H1 (cell line): ENCODE measurements at regions not wholly inside any gene's neighbourhood (a gene's known extent, or its start where the extent isn't known, plus 50 kb on each side); places are given as distances from the start of the nearest gene placed in this dataset.
A peak's percentile ranks its signal among the peaks of the same experiment; 100 is the strongest.

Experiments
- CTCF ChIA-PET: fragments of 300-600 bp; sonication (Branson Sonifier 250); formaldehyde crosslinking; loops from one replicate; lab custom pipeline; 2021; ENCODE audit not compliant: partially characterized antibody; lab: Charles Lee
- POLR2A ChIA-PET: fragments of 300-600 bp; sonication (Branson Sonifier 250); formaldehyde crosslinking; loops from one replicate; lab custom pipeline; 2021; ENCODE audit warnings: inconsistent platforms; ENCODE audit not compliant: partially characterized antibody; lab: Charles Lee
- DNase-seq, 2 experiments: peaks; one replicate each; pipeline versions ENCODE4 v3.0.0 to v3.0.0-alpha.2; 2010 to 2022; ENCODE audit warnings: low spot score in 2 of 2, low read depth in 1 of 2, mixed read lengths in 1 of 2
- FAIRE-seq: peaks from 2 replicates; lab custom pipeline; 2011; peaks lifted over from hg19 to GRCh38; lab: Jason Lieb, UNC
- H2AFZ ChIP-seq: 2 replicates; pipeline ENCODE4 v1.8.1; 2012; ENCODE audit warnings: low read length, inconsistent platforms
- H2AK5ac ChIP-seq: 2 replicates; pipeline ENCODE4 v1.6.1; 2013; ENCODE audit warnings: low read depth, low read length
- H2BK120ac ChIP-seq: replicated peaks from 2 replicates; pipeline ENCODE3; 2013; ENCODE audit warnings: low read depth, low read length, inconsistent platforms
- H2BK12ac ChIP-seq: 2 replicates; pipeline ENCODE4 v1.6.1; 2013; ENCODE audit warnings: low read depth, low read length
- H2BK15ac ChIP-seq: 2 replicates; pipeline ENCODE4 v1.6.1; 2013; ENCODE audit warnings: low read length
- H2BK20ac ChIP-seq: 2 replicates; pipeline ENCODE4 v1.6.1; 2013; ENCODE audit warnings: low read length
- H2BK5ac ChIP-seq: 2 replicates; pipeline ENCODE4 v1.6.1; 2013; ENCODE audit warnings: low read depth, low read length
- H3K14ac ChIP-seq: 2 replicates; pipeline ENCODE4 v1.6.1; 2013; ENCODE audit warnings: inconsistent platforms; ENCODE audit not compliant: insufficient read length
- H3K18ac ChIP-seq: 2 replicates; pipeline ENCODE4 v1.6.1; 2013; ENCODE audit warnings: low read length; ENCODE audit errors: extremely low read depth
- H3K23ac ChIP-seq: 2 replicates; pipeline ENCODE4 v1.6.1; 2013; ENCODE audit warnings: inconsistent platforms; ENCODE audit not compliant: insufficient read length
- H3K23me2 ChIP-seq: 2 replicates; pipeline ENCODE4 v1.6.1; 2013; ENCODE audit warnings: low read depth, low read length
- H3K27ac ChIP-seq: 2 replicates; pipeline ENCODE4 v1.6.1; 2011; ENCODE audit warnings: low read depth, low read length, inconsistent platforms
- H3K27me3 ChIP-seq, 4 experiments: replicated peaks in 1 of 4; 1 replicate in 1 of 4; 2 replicates in 3 of 4; pipeline versions ENCODE4 v1.6.1 to v1.8.1; 2011 to 2013; ENCODE audit warnings: low read length in 3 of 4, mild to moderate bottlenecking in 3 of 4, inconsistent platforms in 2 of 4, mixed read lengths in 2 of 4, moderate library complexity in 1 of 4; ENCODE audit not compliant: control insufficient read depth in 3 of 4, insufficient read depth in 3 of 4; ENCODE audit errors: extremely low read depth in 1 of 4
- H3K36me3 ChIP-seq, 4 experiments: 2 replicates each; pipeline versions ENCODE4 v1.6.1 to v1.8.1; 2011 to 2013; ENCODE audit warnings: mild to moderate bottlenecking in 4 of 4, low read length in 3 of 4, moderate library complexity in 2 of 4, control low read depth in 1 of 4, inconsistent platforms in 1 of 4; ENCODE audit not compliant: insufficient read depth in 4 of 4, control insufficient read depth in 2 of 4
- H3K4ac ChIP-seq: replicated peaks from 2 replicates; pipeline ENCODE3; 2013; ENCODE audit warnings: low read length, low read depth, mixed read lengths, inconsistent platforms; ENCODE audit not compliant: insufficient read length
- H3K4me1 ChIP-seq, 4 experiments: replicated peaks in 1 of 4; 1 replicate in 1 of 4; 2 replicates in 3 of 4; pipeline versions ENCODE4 v1.6.1 to v1.8.1; 2011 to 2013; ENCODE audit warnings: low read length in 3 of 4, inconsistent platforms in 2 of 4, mixed read lengths in 1 of 4; ENCODE audit not compliant: insufficient read depth in 4 of 4, control insufficient read depth in 3 of 4
- H3K4me2 ChIP-seq, 2 experiments: 2 replicates each; pipeline versions ENCODE4 v1.6.1 to v1.8.1; 2011 to 2013; ENCODE audit warnings: low read depth in 2 of 2, low read length in 2 of 2, control low read depth in 1 of 2, inconsistent platforms in 1 of 2, mild to moderate bottlenecking in 1 of 2; ENCODE audit not compliant: insufficient read depth in 1 of 2
- H3K4me3 ChIP-seq, 4 experiments: fragments of 200-600, 300-600 bp in 1 of 4; sonication (generic), shearing (Covaris generic), sonication (Bioruptor Twin) in 1 of 4; 2 replicates each; pipeline versions ENCODE4 v1.5.1 to v1.8.1; 2011 to 2016; ENCODE audit warnings: low read length in 4 of 4, low read depth in 3 of 4, control low read depth in 2 of 4, inconsistent platforms in 2 of 4, mild to moderate bottlenecking in 2 of 4, mixed read lengths in 1 of 4, moderate library complexity in 1 of 4; ENCODE audit not compliant: insufficient read depth in 2 of 4; ENCODE audit errors: extremely low read depth in 1 of 4
- H3K56ac ChIP-seq: replicated peaks from 2 replicates; pipeline ENCODE3; 2013; ENCODE audit warnings: low read depth, mild to moderate bottlenecking, mixed read lengths, low read length, inconsistent platforms; ENCODE audit not compliant: insufficient read length
- H3K79me1 ChIP-seq: 2 replicates; pipeline ENCODE4 v1.6.1; 2013; ENCODE audit warnings: low read depth, low read length, control low read depth
- H3K79me2 ChIP-seq, 2 experiments: 2 replicates each; pipeline versions ENCODE4 v1.6.1 to v1.8.1; 2012 to 2013; ENCODE audit warnings: low read length in 2 of 2, mild to moderate bottlenecking in 2 of 2, inconsistent platforms in 1 of 2; ENCODE audit not compliant: insufficient read depth in 2 of 2, control insufficient read depth in 1 of 2
- H3K9ac ChIP-seq, 4 experiments: replicated peaks in 1 of 4; 1 replicate in 1 of 4; 2 replicates in 3 of 4; pipeline versions ENCODE4 v1.6.1 to v1.8.1; 2011 to 2013; ENCODE audit warnings: low read depth in 3 of 4, low read length in 3 of 4, control low read depth in 2 of 4, mild to moderate bottlenecking in 2 of 4, moderate library complexity in 2 of 4, inconsistent platforms in 1 of 4; ENCODE audit errors: extremely low read depth in 1 of 4
- H3K9me3 ChIP-seq, 2 experiments: 2 replicates each; pipeline versions ENCODE4 v1.6.1 to v1.8.1; 2012 to 2013; ENCODE audit warnings: mild to moderate bottlenecking in 2 of 2, moderate library complexity in 2 of 2, control low read depth in 1 of 2, inconsistent platforms in 1 of 2, low read depth in 1 of 2, low read length in 1 of 2, mixed read lengths in 1 of 2; ENCODE audit not compliant: insufficient read depth in 2 of 2
- H4K20me1 ChIP-seq, 2 experiments: replicated peaks in 1 of 2; 2 replicates each; pipeline versions ENCODE3 to v1.8.1; 2011 to 2013; ENCODE audit warnings: inconsistent platforms in 2 of 2, low read length in 2 of 2, mild to moderate bottlenecking in 1 of 2; ENCODE audit not compliant: insufficient read depth in 2 of 2, control insufficient read depth in 1 of 2
- H4K5ac ChIP-seq: 2 replicates; pipeline ENCODE4 v1.6.1; 2013; ENCODE audit warnings: low read length, low read depth, mixed read lengths, inconsistent platforms; ENCODE audit not compliant: insufficient read length
- H4K8ac ChIP-seq: 2 replicates; pipeline ENCODE4 v1.8.0; 2013; ENCODE audit warnings: mild to moderate bottlenecking, moderate library complexity, low read length, inconsistent platforms; ENCODE audit not compliant: insufficient read depth; ENCODE audit errors: extremely low read depth
- H4K91ac ChIP-seq: replicated peaks from 2 replicates; pipeline ENCODE3; 2013; ENCODE audit warnings: low read length, mixed read lengths, inconsistent platforms; ENCODE audit not compliant: insufficient read length
- ATF2 ChIP-seq: IDR thresholded peaks from 2 replicates; pipeline ENCODE4 v1.6.1; 2012; ENCODE audit warnings: low read length, inconsistent platforms
- BACH1 ChIP-seq: IDR thresholded peaks from 2 replicates; pipeline ENCODE4 v1.6.1; 2012; ENCODE audit warnings: low read length, improper control_type of control experiment
- CBX8 ChIP-seq: fragments of 300-800, 300-1000 bp; sonication (generic); IDR thresholded peaks from 2 replicates; pipeline ENCODE4 v1.7.1; 2016; ENCODE audit warnings: low read depth, low read length, borderline replicate concordance
- CTBP2 ChIP-seq: IDR thresholded peaks from 2 replicates; pipeline ENCODE4 v1.7.0; 2011; ENCODE audit warnings: borderline replicate concordance, mild to moderate bottlenecking, moderate library complexity, mixed read lengths, low read length; ENCODE audit not compliant: insufficient read depth, insufficient read length
- EZH2 ChIP-seq: fragments of 200-600 bp; sonication (generic); IDR thresholded peaks from 2 replicates; pipeline ENCODE4 v1.7.1; 2012; ENCODE audit warnings: low read depth, mild to moderate bottlenecking, moderate library complexity, low read length, inconsistent platforms; ENCODE audit not compliant: severe bottlenecking
- MAX ChIP-seq: IDR thresholded peaks from 2 replicates; pipeline ENCODE4 v1.6.1; 2012; ENCODE audit warnings: inconsistent platforms
- TAF7 ChIP-seq: optimal IDR thresholded peaks from 2 replicates; pipeline ENCODE3; 2011; ENCODE audit warnings: low read depth, mild to moderate bottlenecking, inconsistent platforms, low read length, moderate library complexity, borderline replicate concordance
- WGBS, 2 experiments: shearing (Covaris generic) in 1 of 2; methylation state at CpG; one replicate each; pipeline versions ENCODE4 v1.1.6 to v1.1.7; 2013 to 2015; ENCODE audit warnings: low lambda C conversion rate in 2 of 2, mixed read lengths in 2 of 2, inconsistent platforms in 1 of 2, low coverage in 1 of 2, missing lambda C conversion rate in 1 of 2; ENCODE audit not compliant: insufficient replicate concordance in 2 of 2, insufficient coverage in 1 of 2, insufficient read length in 1 of 2; ENCODE audit errors: extremely low coverage in 1 of 2, missing lambda C conversion rate in 1 of 2; 5-methylcytosine and 5-hydroxymethylcytosine counted together

- H2BK120ac ChIP-seq, result no peak overlapping the region
- CTCF ChIA-PET, result interaction anchor here (0.9 to 1.6 kb wide), 2 partner anchors 13 to 135 kb away, joined by 3 read pairs; no protein-coding TSS in a partner anchor
- no peak overlapping the region for H3K14ac ChIP-seq
- 91% methylated on average over 9 of the region's 9 CpGs; no CpG with 5 or more reads in 1 of the 2 experiments for WGBS, 2 experiments
- no peak overlapping the region for H3K4ac ChIP-seq
- DNase-seq (no peak), FAIRE-seq (no peak)
- H4K5ac ChIP-seq, result no peak overlapping the region
- H2AFZ ChIP-seq, result peak overlapping the region; percentile 82
- H3K36me3 ChIP-seq, result no peaks in the 10 kb centered on the region
- H3K27me3 ChIP-seq, result no peaks in the 10 kb centered on the region
- H3K4me2 ChIP-seq, result no peak overlapping the region
- no peaks in the 10 kb centered on the region for H3K4me1 ChIP-seq
- no peaks in the 10 kb centered on the region for H3K9me3 ChIP-seq
- no peak overlapping the region for H4K91ac ChIP-seq
- H3K79me2 ChIP-seq, result no peaks in the 10 kb centered on the region
- H3K23ac ChIP-seq, result no peak overlapping the region
- H2AK5ac ChIP-seq, result no peak overlapping the region
- no peak overlapping the region for H2BK20ac ChIP-seq
- no peak for TF ChIP-seq EZH2
- no peak for TF ChIP-seq ATF2
- TF ChIP-seq MAX, result no peak
- no peak for TF ChIP-seq TAF7
- TF ChIP-seq CBX8, result no peak
- no peak for TF ChIP-seq BACH1
- TF ChIP-seq CTBP2, result no peak
- TF ChIP-seq, all 59 proteins: peak for 0
- no peak overlapping the region for H3K56ac ChIP-seq
- H2BK5ac ChIP-seq, result no peak overlapping the region
- H3K4me3 ChIP-seq, result no peak overlapping the region
- no peak overlapping the region; the same call in none of the 2 replicates for H4K8ac ChIP-seq
- no peak overlapping the region for H3K9ac ChIP-seq
- no peaks in the 10 kb centered on the region for H4K20me1 ChIP-seq
- no peaks in the 10 kb centered on the region for H3K79me1 ChIP-seq
- no peaks in the 10 kb centered on the region for H3K23me2 ChIP-seq
- peak overlapping the region; percentile 3; the same call in 1 of the 2 replicates for H3K18ac ChIP-seq
- H3K27ac ChIP-seq, result no peak overlapping the region
- H2BK15ac ChIP-seq, result no peak overlapping the region
- H2BK12ac ChIP-seq, result no peak overlapping the region
- POLR2A ChIA-PET, result no interaction called here
Observed at GRCh38 chr18:11392980-11393885, 216.2 kb upstream of the SLC35G4 start.
